Panc1 (cell line): ENCODE measurements at regions not wholly inside any gene's neighbourhood (a gene's known extent, or its start where the extent isn't known, plus 50 kb on each side); places are given as distances from the start of the nearest gene placed in this dataset.
"Not testable (repeated sequence)": the region's sequence is repeated elsewhere in the genome, so short reads cannot be mapped to it uniquely, and the experiment has no call there.

Experiments used
- POLR2AphosphoS5 ChIP-seq: IDR thresholded peaks from 2 replicates; pipeline ENCODE4 v1.6.1; 2012; ENCODE audit warnings: mild to moderate bottlenecking, low read depth, low read length, moderate library complexity
- TCF7L2 ChIP-seq: IDR thresholded peaks from 2 replicates; pipeline ENCODE4 v1.6.1; 2011; ENCODE audit warnings: mild to moderate bottlenecking, low read depth, low read length, inconsistent platforms
- TF ChIP-seq, protein P1 (sequence below), 2 experiments: IDR thresholded peaks; 2 replicates each; pipeline ENCODE4 v1.6.1; 2011 to 2012; ENCODE audit warnings: low read depth in 2 of 2, control low read depth in 1 of 2, low read length in 1 of 2, mild to moderate bottlenecking in 1 of 2, moderate library complexity in 1 of 2; ENCODE audit not compliant: insufficient read depth in 1 of 2
- TF ChIP-seq, protein P2 (sequence below): fragments of 450-650 bp; IDR thresholded peaks from 2 replicates; pipeline ENCODE4 v1.5.1; 2017; ENCODE audit warnings: mild to moderate bottlenecking

DNA sequence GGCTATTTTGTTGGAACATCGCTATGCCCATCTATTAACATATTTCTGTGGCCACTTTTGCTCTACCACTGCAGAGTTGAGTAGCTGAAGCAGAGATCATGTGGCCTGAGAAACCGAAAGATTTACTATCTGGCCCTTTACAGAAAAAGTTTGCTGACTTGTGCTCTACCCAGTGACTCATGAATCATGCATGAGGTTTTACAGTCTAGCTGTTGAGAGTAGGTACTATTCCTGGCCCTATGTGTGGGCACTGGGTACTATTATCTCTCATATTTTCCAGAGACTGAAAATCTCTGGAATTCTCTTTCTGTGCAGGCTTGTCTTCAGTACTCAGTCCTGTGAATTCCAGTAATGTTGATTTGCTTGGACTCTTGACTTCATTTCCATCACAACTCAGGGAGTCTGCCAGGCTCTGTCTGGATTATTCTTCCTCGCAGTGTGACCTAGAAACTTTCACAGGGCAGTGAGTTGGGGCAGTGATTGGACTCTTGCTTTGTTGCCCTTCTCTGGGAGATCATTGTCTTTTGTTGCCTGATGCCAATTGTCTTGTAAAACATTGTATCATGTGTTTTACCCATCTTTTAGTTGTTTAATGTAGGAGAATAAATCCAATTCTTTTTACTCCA lies 121.3 kb upstream of the PRSS12 start:
- TF ChIP-seq, protein P1, sequence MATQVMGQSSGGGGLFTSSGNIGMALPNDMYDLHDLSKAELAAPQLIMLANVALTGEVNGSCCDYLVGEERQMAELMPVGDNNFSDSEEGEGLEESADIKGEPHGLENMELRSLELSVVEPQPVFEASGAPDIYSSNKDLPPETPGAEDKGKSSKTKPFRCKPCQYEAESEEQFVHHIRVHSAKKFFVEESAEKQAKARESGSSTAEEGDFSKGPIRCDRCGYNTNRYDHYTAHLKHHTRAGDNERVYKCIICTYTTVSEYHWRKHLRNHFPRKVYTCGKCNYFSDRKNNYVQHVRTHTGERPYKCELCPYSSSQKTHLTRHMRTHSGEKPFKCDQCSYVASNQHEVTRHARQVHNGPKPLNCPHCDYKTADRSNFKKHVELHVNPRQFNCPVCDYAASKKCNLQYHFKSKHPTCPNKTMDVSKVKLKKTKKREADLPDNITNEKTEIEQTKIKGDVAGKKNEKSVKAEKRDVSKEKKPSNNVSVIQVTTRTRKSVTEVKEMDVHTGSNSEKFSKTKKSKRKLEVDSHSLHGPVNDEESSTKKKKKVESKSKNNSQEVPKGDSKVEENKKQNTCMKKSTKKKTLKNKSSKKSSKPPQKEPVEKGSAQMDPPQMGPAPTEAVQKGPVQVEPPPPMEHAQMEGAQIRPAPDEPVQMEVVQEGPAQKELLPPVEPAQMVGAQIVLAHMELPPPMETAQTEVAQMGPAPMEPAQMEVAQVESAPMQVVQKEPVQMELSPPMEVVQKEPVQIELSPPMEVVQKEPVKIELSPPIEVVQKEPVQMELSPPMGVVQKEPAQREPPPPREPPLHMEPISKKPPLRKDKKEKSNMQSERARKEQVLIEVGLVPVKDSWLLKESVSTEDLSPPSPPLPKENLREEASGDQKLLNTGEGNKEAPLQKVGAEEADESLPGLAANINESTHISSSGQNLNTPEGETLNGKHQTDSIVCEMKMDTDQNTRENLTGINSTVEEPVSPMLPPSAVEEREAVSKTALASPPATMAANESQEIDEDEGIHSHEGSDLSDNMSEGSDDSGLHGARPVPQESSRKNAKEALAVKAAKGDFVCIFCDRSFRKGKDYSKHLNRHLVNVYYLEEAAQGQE (IDR thresholded peaks at IDR 0.05; ENCODE audit: insufficient read depth in 1 of 2, low read depth in 2 of 2, low read length in 1 of 2) = not testable (repeated sequence)
- TF ChIP-seq, protein P2, sequence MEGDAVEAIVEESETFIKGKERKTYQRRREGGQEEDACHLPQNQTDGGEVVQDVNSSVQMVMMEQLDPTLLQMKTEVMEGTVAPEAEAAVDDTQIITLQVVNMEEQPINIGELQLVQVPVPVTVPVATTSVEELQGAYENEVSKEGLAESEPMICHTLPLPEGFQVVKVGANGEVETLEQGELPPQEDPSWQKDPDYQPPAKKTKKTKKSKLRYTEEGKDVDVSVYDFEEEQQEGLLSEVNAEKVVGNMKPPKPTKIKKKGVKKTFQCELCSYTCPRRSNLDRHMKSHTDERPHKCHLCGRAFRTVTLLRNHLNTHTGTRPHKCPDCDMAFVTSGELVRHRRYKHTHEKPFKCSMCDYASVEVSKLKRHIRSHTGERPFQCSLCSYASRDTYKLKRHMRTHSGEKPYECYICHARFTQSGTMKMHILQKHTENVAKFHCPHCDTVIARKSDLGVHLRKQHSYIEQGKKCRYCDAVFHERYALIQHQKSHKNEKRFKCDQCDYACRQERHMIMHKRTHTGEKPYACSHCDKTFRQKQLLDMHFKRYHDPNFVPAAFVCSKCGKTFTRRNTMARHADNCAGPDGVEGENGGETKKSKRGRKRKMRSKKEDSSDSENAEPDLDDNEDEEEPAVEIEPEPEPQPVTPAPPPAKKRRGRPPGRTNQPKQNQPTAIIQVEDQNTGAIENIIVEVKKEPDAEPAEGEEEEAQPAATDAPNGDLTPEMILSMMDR = not testable (repeated sequence)
- not testable (repeated sequence) for TF ChIP-seq POLR2AphosphoS5, TCF7L2
